ENCODE measurements at regions not wholly inside any gene's neighbourhood (a gene's known extent, or its start where the extent isn't known, plus 50 kb on each side); places are given as distances from the start of the nearest gene placed in this dataset.
"Not testable (repeated sequence)": the region's sequence is repeated elsewhere in the genome, so short reads cannot be mapped to it uniquely, and the experiment has no call there.

GRCh38 chr16:73940786-73941185 is 355.8 kb upstream of the PSMD7 start:
- TF ChIP-seq CTCF (conservative IDR thresholded peaks at IDR 0.05); ZFX (IDR thresholded peaks at IDR 0.05): not testable (repeated sequence)

Data from C4-2B (cell line).